HG03442 (cell line): ENCODE measurements at regions not wholly inside any gene's neighbourhood (a gene's known extent, or its start where the extent isn't known, plus 50 kb on each side); places are given as distances from the start of the nearest gene placed in this dataset.
"Not testable (repeated sequence)": the region's sequence is repeated elsewhere in the genome, so short reads cannot be mapped to it uniquely, and the experiment has no call there.

ENCODE experiments used
- ATAC-seq: cut with Tn5 transposase; IDR thresholded peaks from one replicate; pipeline ENCODE4 v1.9.1; 2021; ENCODE audit warnings: mild to moderate bottlenecking, moderate library complexity; ENCODE audit not compliant: unreplicated experiment

DNA sequence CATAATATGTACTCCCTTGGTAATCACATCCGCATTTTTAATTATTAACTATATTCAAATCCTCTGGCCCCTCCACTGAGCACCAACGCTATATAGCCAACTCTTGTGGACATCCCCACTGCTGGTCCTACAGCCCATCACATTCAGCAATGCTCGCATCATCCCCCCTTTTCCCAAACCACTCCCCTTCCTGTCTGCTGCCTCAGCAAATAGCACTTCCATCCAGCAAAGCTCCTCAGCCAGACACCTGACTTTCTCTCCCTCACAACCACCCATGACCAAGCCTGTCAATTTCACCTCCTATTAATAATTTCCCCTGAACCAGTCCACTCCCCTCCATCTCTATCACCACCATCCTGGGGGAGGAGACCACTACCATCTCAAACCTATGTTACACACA is 65.5 kb upstream of the KIF2A start:
- not testable (repeated sequence) for ATAC-seq

DNA sequence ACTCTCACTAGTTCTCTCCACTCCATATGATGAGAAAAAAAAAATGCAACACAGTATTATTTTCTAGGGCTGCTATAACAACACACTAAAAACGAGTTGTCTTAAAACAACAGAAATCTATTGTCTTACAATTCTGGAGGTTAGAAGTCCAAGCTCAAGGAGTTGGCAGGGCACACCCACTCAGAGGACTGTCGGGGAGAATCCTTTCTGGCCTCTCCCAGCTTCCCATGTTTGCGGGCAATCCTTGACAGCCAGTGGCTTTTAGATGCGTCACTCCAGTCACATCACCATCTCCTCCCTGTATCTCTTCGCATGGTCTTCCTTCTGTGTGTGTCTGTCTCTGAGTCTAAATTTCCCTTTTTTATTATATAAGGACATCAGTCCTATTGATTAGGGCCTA is 64.0 kb upstream of the KIF2A start:
- not testable (repeated sequence) for ATAC-seq

DNA sequence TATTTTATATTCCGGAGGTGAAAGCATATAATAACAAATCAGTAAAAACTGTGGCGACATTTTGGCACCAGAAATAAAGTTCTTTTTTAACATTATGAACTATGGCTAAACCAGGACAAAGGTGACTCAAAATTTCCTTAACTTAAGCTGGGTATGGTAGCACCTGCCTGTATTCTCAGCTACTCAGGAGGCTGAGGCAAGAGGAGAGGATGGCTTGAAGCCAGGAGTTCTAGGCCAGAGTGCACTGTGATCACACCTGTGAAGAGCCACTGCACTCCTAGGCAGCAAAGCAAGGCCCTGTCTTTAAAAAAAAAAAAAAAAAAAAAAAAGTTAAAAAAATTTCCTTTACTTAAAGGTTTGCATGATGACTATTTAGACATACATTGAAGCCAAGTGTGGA is 63.0 kb upstream of the KIF2A start:
- not testable (repeated sequence) for ATAC-seq

DNA sequence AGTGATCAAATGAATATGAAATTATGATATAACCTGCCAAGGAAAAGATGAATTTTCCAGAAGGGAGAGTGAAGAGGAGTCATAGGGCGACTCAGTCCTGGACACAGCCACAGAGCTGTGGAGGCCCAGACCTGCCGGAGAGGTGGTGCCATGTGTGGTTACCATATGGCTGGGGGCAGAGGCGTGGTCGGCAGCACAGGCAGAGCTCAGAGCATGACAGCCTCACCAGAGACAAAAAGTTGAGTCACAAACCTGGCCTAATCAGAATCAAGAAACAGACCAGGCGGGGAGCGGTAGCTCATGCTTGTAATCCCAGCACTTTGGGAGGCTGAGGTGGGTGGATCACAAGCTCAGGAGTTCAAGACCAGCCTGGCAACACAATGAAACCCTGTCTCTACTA is 57.8 kb upstream of the KIF2A start:
- ATAC-seq, result not testable (repeated sequence)

DNA sequence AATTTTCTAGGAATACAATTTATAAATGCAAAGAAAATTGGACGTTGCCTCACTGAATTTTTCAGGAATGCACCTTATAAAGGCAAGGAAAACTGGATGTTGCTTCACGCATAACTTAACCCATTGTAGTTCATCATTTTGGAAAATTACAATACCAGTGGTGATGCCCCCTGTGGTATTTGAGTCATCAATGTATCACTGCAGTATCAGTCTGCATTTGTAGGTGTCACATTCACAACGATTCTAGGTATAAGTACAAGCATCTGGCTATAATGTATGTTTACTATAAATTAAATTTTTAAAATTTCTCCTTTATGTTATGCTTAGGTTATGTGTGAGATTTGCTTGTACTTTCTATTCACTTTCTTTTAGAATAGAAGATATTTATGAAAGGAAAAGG is 55.9 kb upstream of the KIF2A start:
- ATAC-seq, result not testable (repeated sequence)

DNA sequence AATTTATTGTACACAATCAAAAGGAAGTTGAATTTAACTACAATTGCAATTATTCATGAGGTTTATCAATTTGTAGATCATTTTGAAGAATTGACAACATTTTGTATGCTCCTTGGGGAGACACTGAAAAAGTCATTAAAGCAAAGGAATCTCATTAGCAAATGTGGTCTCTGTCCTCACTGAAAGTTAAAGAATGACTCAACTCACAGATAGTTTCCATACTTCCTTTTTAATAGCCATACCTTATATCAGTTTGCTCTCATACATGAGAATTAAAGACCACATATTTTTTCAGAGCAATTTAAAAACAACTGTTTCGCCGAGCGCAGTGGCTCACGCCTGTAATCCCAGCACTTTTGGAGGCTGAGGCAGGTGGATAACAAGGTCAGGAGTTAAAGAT is 55.1 kb upstream of the KIF2A start:
- not testable (repeated sequence) for ATAC-seq

DNA sequence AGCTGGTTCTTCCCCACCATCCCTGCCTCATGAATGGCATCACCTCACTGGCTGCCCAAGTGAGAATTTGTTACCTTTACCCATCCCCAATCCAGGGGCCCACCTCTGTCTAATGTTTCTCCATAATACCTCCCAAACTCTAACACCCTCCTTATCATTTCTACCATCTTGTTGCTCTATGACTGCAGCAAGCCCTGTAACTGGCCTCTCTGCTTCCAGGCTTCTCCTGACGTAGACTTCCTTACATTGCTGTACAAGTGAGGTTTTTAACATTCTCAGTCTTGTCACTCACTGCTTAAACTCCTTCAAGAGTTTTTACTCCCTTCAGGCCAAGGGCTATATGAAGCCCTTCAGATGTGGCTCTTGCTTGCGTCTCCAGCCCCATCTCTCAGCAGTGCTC is 53.5 kb upstream of the KIF2A start:
- not testable (repeated sequence) for ATAC-seq

DNA sequence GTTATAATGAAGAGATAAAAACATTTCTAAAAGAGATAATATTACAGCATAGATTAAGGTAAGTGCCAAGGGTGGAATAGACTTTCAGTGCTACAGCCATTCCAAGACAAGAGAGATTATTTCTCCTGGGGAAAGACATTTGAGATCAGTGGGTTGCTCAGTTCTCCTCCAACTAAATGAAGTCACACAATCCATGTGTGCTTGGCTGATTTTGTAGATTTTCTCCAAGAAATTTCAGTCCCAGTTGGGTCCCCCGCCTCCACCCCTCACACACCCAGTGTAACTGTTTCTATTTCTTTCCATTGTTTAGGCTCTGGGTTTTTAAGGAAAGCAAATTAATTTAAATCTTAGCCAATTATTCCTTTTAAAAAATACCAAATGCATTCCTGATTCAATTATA is 50.5 kb upstream of the KIF2A start:
- ATAC-seq, result not testable (repeated sequence)

DNA sequence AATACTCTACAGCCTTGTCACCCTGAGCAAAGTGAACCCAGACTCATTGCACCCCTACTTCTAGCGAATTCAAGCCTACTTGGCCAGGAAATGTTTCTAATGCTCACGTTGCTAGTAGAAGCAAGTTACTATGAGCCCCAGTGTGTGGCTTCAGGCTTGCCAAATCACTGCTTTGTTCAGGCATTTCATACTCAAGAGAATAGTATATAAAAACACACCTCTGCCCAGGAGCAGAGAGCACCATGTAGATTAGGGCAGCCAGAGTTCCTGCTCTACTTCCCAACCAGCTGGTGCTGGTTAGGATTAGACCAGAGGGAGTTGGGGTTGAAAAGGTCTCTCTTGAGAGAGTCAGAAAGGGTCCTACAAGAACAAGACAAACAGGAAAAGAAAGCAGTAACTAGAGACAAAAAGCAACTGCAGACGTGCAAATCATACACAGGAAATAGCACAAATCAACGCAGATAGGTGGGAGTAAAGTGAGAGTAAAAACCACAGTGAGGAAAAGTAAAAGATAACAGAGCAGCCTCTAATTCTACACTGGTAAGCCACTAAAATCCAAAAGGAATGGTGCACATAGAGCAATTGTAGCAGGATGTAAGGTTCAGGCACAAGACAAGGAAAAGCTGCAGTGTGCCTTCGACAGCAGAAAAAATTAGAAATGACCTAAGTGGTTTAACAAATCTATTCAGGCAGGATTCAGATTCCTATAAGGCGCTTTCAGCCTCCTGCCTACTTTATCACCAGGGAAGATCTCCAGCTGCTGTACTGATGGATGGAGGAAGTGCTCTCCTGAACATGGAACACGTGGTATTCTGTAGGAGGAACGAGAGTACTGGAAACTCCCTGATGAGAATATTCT is 49.6 kb upstream of the KIF2A start:
- peak; percentile 66 for ATAC-seq
